IPS-20b (cell line): ENCODE measurements at regions not wholly inside any gene's neighbourhood (a gene's known extent, or its start where the extent isn't known, plus 50 kb on each side); places are given as distances from the start of the nearest gene placed in this dataset.

Experiments
- H3K27ac ChIP-seq: one replicate; pipeline ENCODE4 v1.5.1; 2013; ENCODE audit warnings: low read length
- H3K27me3 ChIP-seq: 2 replicates; pipeline ENCODE4 v1.6.1; 2013; ENCODE audit warnings: mild to moderate bottlenecking, low read length, inconsistent platforms; ENCODE audit not compliant: insufficient read depth
- H3K36me3 ChIP-seq: 2 replicates; pipeline ENCODE4 v1.6.1; 2013; ENCODE audit warnings: low read depth, mild to moderate bottlenecking, inconsistent platforms, low read length, moderate library complexity; ENCODE audit not compliant: insufficient read depth
- H3K4me1 ChIP-seq: 2 replicates; pipeline ENCODE4 v1.6.1; 2013; ENCODE audit warnings: mild to moderate bottlenecking, control low read depth, inconsistent platforms, low read length, moderate library complexity; ENCODE audit not compliant: insufficient read depth
- H3K4me3 ChIP-seq: 2 replicates; pipeline ENCODE4 v1.5.1; 2013; ENCODE audit warnings: mild to moderate bottlenecking, low read length, inconsistent platforms
- H3K9ac ChIP-seq: 2 replicates; pipeline ENCODE4 v1.6.1; 2013; ENCODE audit warnings: low read depth, mild to moderate bottlenecking, inconsistent platforms, low read length, moderate library complexity
- H3K9me3 ChIP-seq: 2 replicates; pipeline ENCODE4 v1.6.1; 2013; ENCODE audit warnings: mild to moderate bottlenecking, low read depth, low read length, inconsistent platforms; ENCODE audit not compliant: insufficient read depth

DNA sequence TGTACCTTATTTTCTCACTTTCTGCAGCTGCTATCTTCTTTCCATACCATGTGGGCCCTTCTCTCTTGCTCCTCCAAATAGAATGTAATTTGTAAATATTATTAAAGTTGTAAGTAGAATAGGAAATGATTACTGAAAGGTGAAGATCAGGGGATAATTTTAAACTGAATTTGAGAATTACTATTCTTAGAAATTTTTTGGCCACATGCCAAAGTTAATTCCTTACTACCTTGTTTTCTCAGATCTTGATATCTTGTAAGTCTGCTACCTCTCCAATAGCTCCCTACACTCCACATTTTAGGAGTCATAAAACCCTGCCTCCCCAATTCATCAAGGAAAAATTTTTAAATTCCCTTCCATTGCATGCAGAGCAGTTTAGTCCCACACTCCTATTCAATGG, 442.7 kb downstream of the SATB2 start:
- Histone ChIP-seq H3K9me3 (no peaks in the 10 kb centered on the region), H3K27me3 (no peaks in the 10 kb centered on the region), H3K36me3 (no peaks in the 10 kb centered on the region), H3K4me1 (peaks cover under 1% of the 10 kb centered on the region; the same call in 1 of the 2 replicates), H3K27ac (no peak overlapping the region), H3K9ac (no peak overlapping the region), H3K4me3 (no peak overlapping the region)

DNA sequence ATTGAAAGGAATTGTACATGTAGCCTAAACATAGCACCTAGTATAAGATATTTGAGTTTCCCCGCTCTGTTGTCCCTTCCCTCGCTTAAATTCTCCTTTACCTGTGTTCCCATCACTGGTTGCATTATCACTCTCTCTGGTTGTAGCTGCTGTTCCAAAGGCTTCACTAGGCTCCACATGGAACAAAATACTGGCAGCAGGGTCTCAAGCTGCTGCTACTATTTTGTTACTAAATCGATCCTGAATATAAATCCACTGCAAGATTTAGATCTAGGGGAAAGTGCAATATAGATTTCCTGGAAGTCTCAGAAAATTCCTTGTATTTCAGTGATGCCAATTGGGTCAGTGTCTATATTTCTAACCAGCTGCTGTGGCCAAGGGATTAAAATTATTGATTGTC, 443.5 kb downstream of the SATB2 start:
- Histone ChIP-seq H3K27ac (no peak overlapping the region), H3K9me3 (no peaks in the 10 kb centered on the region), H3K4me3 (no peak overlapping the region), H3K9ac (no peak overlapping the region), H3K36me3 (no peaks in the 10 kb centered on the region), H3K27me3 (no peaks in the 10 kb centered on the region), H3K4me1 (no peaks in the 10 kb centered on the region)

DNA sequence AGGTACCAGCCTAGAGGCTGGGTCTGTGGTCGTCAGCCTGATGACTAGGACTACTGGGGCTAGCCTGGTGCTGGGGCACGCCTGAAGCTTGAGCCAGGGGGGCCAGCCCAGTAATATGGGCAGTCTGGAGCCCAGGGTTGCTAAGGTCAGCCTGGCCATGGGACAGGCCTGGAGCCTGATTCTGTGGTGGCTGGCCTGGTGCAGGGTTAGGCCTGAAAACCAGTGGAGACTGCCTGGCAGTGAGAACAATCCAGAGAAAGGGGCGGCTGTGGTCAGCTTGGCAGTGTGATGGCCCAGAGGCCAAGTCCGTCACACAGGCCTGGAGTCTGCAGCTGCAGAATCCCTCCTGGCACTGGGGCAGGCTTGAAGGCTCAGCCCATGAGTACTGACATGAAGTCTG, 445.8 kb downstream of the SATB2 start:
- Histone ChIP-seq H3K4me3 (no peak overlapping the region), H3K4me1 (no peaks in the 10 kb centered on the region), H3K27ac (no peak overlapping the region), H3K27me3 (no peaks in the 10 kb centered on the region), H3K9ac (no peak overlapping the region), H3K36me3 (no peaks in the 10 kb centered on the region), H3K9me3 (no peaks in the 10 kb centered on the region)

DNA sequence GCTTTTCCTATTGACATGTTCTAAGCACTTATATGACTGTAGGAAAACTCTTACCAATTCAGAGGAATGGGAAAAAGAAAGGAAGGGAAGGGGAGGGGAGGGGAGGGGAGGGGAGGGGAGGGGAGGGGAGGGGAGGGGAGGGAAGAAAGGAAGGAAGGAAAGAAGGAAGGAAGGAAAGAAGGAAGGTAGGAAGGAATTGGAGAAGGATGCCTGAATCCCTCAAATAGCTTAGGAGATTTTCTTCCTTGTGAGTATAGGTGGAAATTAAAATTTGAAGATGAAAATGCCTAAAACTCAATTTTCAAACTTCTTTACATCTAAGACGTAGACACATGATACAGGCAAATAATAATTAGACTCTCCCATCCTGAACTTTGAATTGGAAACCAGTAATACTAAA, 463.1 kb downstream of the SATB2 start:
- no peaks in the 10 kb centered on the region for H3K36me3 ChIP-seq
- H3K9me3 ChIP-seq, result peaks cover 17% of the 10 kb centered on the region
- H3K4me3 ChIP-seq, result no peak overlapping the region
- H3K27me3 ChIP-seq, result no peaks in the 10 kb centered on the region
- H3K4me1 ChIP-seq, result no peaks in the 10 kb centered on the region
- no peak overlapping the region for H3K9ac ChIP-seq
- no peak overlapping the region for H3K27ac ChIP-seq

DNA sequence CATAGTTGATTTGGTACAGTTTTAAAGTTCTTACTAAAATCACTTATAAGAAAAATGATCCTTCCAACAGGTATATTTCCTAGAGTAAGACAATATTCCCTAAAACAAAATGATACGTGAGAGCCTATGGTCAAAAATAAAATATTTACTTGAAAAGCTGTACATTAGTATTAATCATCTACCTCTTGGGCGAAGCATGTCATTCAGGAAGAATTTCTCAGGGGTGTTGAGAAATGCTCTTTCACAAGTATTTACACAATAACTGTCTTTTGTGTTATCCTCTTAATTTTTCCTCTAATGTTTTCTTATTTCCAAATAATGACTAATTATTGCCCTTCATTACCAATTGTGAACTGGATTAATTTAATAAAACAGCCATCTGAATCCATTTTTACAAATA, 466.3 kb downstream of the SATB2 start:
- Histone ChIP-seq H3K9me3 (peaks cover 22% of the 10 kb centered on the region), H3K4me3 (no peak overlapping the region), H3K36me3 (no peaks in the 10 kb centered on the region), H3K27me3 (no peaks in the 10 kb centered on the region), H3K9ac (no peak overlapping the region), H3K4me1 (no peaks in the 10 kb centered on the region), H3K27ac (no peak overlapping the region)

DNA sequence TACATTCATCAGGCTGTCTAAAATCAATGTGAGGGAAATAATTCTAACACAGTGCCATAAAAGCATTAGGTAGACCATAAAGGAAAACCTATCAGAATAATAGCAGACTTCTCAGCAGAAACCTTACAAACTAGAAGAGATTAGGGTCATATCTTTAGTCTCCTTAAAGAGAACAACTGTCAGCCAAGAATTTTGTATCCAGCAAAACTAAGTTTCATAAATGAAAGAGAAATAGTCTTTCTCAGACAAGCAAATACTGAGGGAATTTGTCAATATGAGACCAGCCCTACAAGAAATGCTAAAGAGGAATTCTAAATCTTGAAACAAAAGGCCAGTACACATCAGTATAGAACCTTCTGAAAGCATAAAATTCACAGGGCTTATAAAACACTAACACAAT, 482.0 kb downstream of the SATB2 start:
- peaks cover 3% of the 10 kb centered on the region for H3K9me3 ChIP-seq
- H3K4me3 ChIP-seq, result no peak overlapping the region
- H3K4me1 ChIP-seq, result no peaks in the 10 kb centered on the region
- no peaks in the 10 kb centered on the region for H3K27me3 ChIP-seq
- no peaks in the 10 kb centered on the region for H3K36me3 ChIP-seq
- no peak overlapping the region for H3K27ac ChIP-seq
- H3K9ac ChIP-seq, result no peak overlapping the region

DNA sequence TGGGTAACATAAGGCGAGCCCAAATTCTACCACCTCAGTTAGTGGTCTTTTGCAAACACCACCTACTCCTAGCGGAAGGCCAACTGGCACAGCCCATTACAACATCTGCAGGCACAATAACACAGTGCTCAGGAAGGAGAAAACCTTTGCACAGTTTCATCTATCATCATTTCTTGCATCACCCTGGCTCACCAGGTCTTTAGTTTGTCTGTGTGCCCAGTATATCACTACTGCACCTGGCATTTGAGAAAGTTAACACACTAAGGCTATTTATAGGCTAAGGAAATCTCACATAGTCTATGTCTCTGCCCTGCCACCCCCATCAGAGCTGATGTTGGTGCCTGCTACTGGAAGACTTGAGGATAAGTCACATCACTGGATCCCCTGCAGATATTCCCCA, 484.0 kb downstream of the SATB2 start:
- H3K27ac ChIP-seq, result no peak overlapping the region
- no peak overlapping the region for H3K4me3 ChIP-seq
- H3K9me3 ChIP-seq, result peaks cover 3% of the 10 kb centered on the region
- no peaks in the 10 kb centered on the region for H3K4me1 ChIP-seq
- H3K27me3 ChIP-seq, result no peaks in the 10 kb centered on the region
- no peak overlapping the region for H3K9ac ChIP-seq
- no peaks in the 10 kb centered on the region for H3K36me3 ChIP-seq

DNA sequence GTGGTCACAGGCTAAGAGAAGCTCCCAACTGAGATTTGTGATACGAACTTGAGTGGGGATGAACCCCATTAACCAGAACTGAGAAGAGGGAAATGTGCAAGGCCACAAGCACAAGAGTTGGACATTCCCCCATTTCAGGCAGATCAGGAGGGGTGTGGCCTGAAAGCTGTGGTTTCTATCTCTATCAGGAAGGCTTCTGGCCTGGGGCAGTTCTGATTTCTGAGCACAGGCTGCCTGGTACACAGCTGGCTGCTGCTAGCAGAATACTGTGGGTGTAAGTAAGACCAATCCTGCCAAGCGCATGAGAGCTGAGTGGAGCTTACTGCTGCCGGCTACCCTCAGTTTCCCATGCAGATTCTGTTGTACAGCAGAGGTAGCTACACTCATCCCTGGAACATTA, 484.6 kb downstream of the SATB2 start:
- Histone ChIP-seq H3K36me3 (no peaks in the 10 kb centered on the region), H3K4me3 (no peak overlapping the region), H3K4me1 (no peaks in the 10 kb centered on the region), H3K9me3 (peaks cover 3% of the 10 kb centered on the region), H3K27me3 (no peaks in the 10 kb centered on the region), H3K9ac (no peak overlapping the region), H3K27ac (no peak overlapping the region)

DNA sequence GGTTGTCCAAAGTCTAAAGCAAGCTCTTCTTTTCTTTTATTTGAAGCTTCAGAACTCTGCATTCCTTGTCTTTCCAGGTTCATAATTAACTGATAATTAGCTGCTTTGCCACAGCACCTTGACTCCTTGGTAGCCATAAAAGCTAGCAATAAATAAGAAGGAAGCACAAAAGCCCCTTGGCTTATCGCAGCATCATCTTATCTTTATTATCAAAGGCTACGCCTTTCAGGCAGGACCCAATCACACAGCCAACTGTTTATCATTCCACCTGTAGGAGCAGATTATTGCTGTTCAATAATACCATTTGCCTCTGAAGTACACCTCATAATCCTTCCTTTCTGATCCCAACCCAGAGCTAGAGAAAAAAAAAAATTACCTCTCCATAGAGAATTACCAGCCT, 489.2 kb downstream of the SATB2 start:
- no peaks in the 10 kb centered on the region for H3K36me3 ChIP-seq
- no peak overlapping the region for H3K4me3 ChIP-seq
- H3K9me3 ChIP-seq, result no peaks in the 10 kb centered on the region
- no peaks in the 10 kb centered on the region for H3K27me3 ChIP-seq
- no peak overlapping the region for H3K9ac ChIP-seq
- no peaks in the 10 kb centered on the region for H3K4me1 ChIP-seq
- no peak overlapping the region for H3K27ac ChIP-seq

DNA sequence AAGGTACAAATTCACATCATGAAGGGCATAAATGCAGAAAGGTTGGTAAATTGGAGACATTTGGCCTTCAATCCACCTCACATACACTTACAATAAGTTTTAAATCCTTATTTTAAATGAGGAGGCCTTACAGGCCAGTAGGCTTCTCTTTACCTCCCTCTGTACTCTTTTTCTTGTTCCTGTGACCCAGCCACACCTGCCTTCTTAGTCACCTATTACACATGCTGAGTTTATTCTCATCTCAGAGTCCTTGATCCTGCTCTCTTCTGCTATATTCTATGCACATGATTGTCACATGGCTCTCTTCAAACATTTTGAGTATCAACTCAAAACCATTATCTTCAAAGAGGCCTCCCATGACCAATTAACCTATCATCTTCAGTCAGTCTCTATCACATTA, 491.5 kb downstream of the SATB2 start:
- Histone ChIP-seq H3K9me3 (no peaks in the 10 kb centered on the region), H3K4me1 (no peaks in the 10 kb centered on the region), H3K27me3 (no peaks in the 10 kb centered on the region), H3K27ac (no peak overlapping the region), H3K9ac (no peak overlapping the region), H3K4me3 (no peak overlapping the region), H3K36me3 (no peaks in the 10 kb centered on the region)

DNA sequence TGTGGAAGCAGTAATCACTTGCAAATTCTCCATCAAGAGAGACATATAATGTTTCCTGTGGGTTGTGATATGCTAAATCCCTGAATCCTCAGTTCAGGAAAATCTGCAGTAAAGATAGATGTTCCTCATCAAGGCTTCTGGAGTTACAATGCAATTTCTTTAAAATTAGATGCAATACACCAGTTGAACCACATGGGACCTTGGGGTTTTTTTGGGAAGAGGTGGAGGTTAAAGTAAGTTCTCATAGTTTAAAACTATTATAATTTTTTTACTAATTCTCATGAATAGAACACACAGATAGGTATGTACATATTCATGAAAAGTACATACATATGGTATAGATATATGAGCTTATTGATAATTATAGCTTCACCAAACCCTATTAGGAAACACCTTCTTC, 496.2 kb downstream of the SATB2 start:
- Histone ChIP-seq H3K9me3 (no peaks in the 10 kb centered on the region), H3K27ac (no peak overlapping the region), H3K9ac (no peak overlapping the region), H3K27me3 (no peaks in the 10 kb centered on the region), H3K4me3 (no peak overlapping the region), H3K36me3 (no peaks in the 10 kb centered on the region), H3K4me1 (no peaks in the 10 kb centered on the region)

DNA sequence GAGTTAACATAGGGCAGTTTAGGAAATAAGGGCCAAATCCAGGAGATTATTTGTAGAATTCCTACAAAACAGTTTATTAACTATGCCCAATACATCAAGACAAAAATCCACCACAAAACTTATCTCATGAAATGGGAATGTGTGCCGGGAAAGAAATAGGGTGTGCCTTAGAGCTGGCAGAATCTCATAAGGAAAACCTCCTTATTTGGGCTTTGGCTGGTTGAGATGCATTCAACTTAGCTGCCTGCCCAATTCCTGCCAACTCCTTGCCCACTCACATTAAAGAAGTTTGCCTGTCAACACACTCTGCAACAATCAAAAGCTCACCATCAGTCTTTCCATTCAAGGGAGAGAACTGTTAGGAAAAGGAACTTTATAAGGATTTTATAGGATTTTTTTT, 500.6 kb downstream of the SATB2 start:
- H3K4me3 ChIP-seq, result no peak overlapping the region
- H3K9me3 ChIP-seq, result no peaks in the 10 kb centered on the region
- H3K36me3 ChIP-seq, result no peaks in the 10 kb centered on the region
- no peaks in the 10 kb centered on the region for H3K4me1 ChIP-seq
- H3K27me3 ChIP-seq, result no peaks in the 10 kb centered on the region
- H3K27ac ChIP-seq, result no peak overlapping the region
- no peak overlapping the region for H3K9ac ChIP-seq

DNA sequence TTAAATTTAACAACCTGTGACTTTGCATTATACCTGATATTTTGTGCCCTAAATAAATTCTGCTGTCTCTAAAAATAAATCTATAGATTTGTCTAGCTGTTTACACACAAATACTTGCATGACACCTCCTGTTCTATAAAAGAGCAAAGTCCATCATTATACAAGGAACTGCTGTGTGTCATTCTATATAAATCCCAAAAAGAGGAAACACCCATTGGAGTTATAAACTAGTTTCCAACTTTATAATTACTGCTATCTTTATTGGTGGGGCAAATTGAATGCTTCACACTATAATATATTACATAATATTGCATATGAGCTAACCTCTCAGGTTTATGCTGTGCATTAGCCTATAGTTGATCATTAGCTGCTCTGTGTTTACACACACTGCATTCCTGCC, 504.4 kb downstream of the SATB2 start:
- no peak overlapping the region for H3K9ac ChIP-seq
- H3K27me3 ChIP-seq, result no peaks in the 10 kb centered on the region

More for the DNA sequence above, 504.4 kb downstream of the SATB2 start:
- Histone ChIP-seq H3K27ac (no peak overlapping the region), H3K9me3 (no peaks in the 10 kb centered on the region), H3K36me3 (no peaks in the 10 kb centered on the region), H3K4me1 (no peaks in the 10 kb centered on the region), H3K4me3 (no peak overlapping the region)
